Nephron progenitor cell (in vitro differentiated cells): ENCODE measurements at regions not wholly inside any gene's neighbourhood (a gene's known extent, or its start where the extent isn't known, plus 50 kb on each side); places are given as distances from the start of the nearest gene placed in this dataset.

Source experiments
- DNase-seq: peaks from one replicate; pipeline ENCODE4 v3.0.0; 2021
- H3K27ac Mint-ChIP-seq: 2 replicates; pipeline ENCODE4 v1.8.0; 2021; ENCODE audit warnings: mild to moderate bottlenecking, moderate library complexity, mixed read lengths
- H3K27me3 Mint-ChIP-seq: 2 replicates; pipeline ENCODE4 v1.8.0; 2021; ENCODE audit warnings: mild to moderate bottlenecking, low read depth, mixed read lengths; ENCODE audit not compliant: poor library complexity
- H3K36me3 Mint-ChIP-seq: 2 replicates; pipeline ENCODE4 v1.8.0; 2021; ENCODE audit warnings: low read depth, mixed read lengths
- H3K4me1 Mint-ChIP-seq: 2 replicates; pipeline ENCODE4 v1.8.0; 2021; ENCODE audit warnings: mixed read lengths
- H3K4me3 Mint-ChIP-seq: 2 replicates; pipeline ENCODE4 v1.8.0; 2021; ENCODE audit warnings: mild to moderate bottlenecking, moderate library complexity, mixed read lengths
- H3K9me3 Mint-ChIP-seq: 2 replicates; pipeline ENCODE4 v1.8.0; 2021; ENCODE audit warnings: mild to moderate bottlenecking, moderate library complexity, mixed read lengths
- CTCF ChIP-seq: fragments of 200-600 bp; sonication (generic); IDR thresholded peaks from 2 replicates; pipeline ENCODE4 v1.5.0; 2021; ENCODE audit warnings: antibody characterized with exemption

GRCh38 chr17:71667661-71668060 is 453.2 kb upstream of the SOX9 start:
- H3K4me3 Mint-ChIP-seq = no peak overlapping the region
- H3K9me3 Mint-ChIP-seq = peaks cover 9% of the 10 kb centered on the region
- no peaks in the 10 kb centered on the region for H3K4me1 Mint-ChIP-seq
- H3K27me3 Mint-ChIP-seq = peaks cover 5% of the 10 kb centered on the region
- no peak for DNase-seq
- peaks cover 4% of the 10 kb centered on the region for H3K36me3 Mint-ChIP-seq
- H3K27ac Mint-ChIP-seq = no peak overlapping the region
- no peak for TF ChIP-seq CTCF

- no peaks in the 10 kb centered on the region for H3K4me1 Mint-ChIP-seq
- DNase-seq = no peak
- peaks cover 5% of the 10 kb centered on the region for H3K27me3 Mint-ChIP-seq
- no peak overlapping the region for H3K4me3 Mint-ChIP-seq
- H3K36me3 Mint-ChIP-seq = peaks cover 4% of the 10 kb centered on the region
- no peak overlapping the region for H3K27ac Mint-ChIP-seq
- no peak for TF ChIP-seq CTCF
- peaks cover 9% of the 10 kb centered on the region for H3K9me3 Mint-ChIP-seq
Measured at GRCh38 chr17:71668807-71669206, 452.0 kb upstream of the SOX9 start.

GRCh38 chr17:71677439-71677838 is 443.4 kb upstream of the SOX9 start:
- no peaks in the 10 kb centered on the region for H3K36me3 Mint-ChIP-seq
- no peak overlapping the region for H3K4me3 Mint-ChIP-seq
- TF ChIP-seq CTCF = no peak
- no peaks in the 10 kb centered on the region for H3K9me3 Mint-ChIP-seq
- H3K27me3 Mint-ChIP-seq = peaks cover 3% of the 10 kb centered on the region
- no peak for DNase-seq
- H3K27ac Mint-ChIP-seq = no peak overlapping the region
- no peaks in the 10 kb centered on the region for H3K4me1 Mint-ChIP-seq

GRCh38 chr17:71679832-71680231 is 441.0 kb upstream of the SOX9 start:
- Mint-ChIP-seq H3K9me3 (no peaks in the 10 kb centered on the region), H3K4me1 (no peaks in the 10 kb centered on the region), H3K27me3 (no peaks in the 10 kb centered on the region), H3K36me3 (no peaks in the 10 kb centered on the region), H3K27ac (no peak overlapping the region), H3K4me3 (no peak overlapping the region)
- DNase-seq = no peak
- TF ChIP-seq CTCF = no peak

- no peak for TF ChIP-seq CTCF
- Mint-ChIP-seq H3K36me3 (no peaks in the 10 kb centered on the region), H3K9me3 (no peaks in the 10 kb centered on the region), H3K27me3 (no peaks in the 10 kb centered on the region), H3K4me1 (no peaks in the 10 kb centered on the region), H3K27ac (no peak overlapping the region), H3K4me3 (no peak overlapping the region)
- DNase-seq = no peak
Measured at GRCh38 chr17:71681427-71682173, 439.2 kb upstream of the SOX9 start.

- H3K4me3 Mint-ChIP-seq = no peak overlapping the region
- H3K27ac Mint-ChIP-seq = no peak overlapping the region
- TF ChIP-seq CTCF = no peak
- no peak for DNase-seq
- H3K4me1 Mint-ChIP-seq = no peaks in the 10 kb centered on the region
- H3K27me3 Mint-ChIP-seq = no peaks in the 10 kb centered on the region
- H3K9me3 Mint-ChIP-seq = no peaks in the 10 kb centered on the region
- no peaks in the 10 kb centered on the region for H3K36me3 Mint-ChIP-seq
Measured at GRCh38 chr17:71682174-71682494, 438.7 kb upstream of the SOX9 start.
